ENCODE measurements at regions not wholly inside any gene's neighbourhood (a gene's known extent, or its start where the extent isn't known, plus 50 kb on each side); places are given as distances from the start of the nearest gene placed in this dataset.

DNA sequence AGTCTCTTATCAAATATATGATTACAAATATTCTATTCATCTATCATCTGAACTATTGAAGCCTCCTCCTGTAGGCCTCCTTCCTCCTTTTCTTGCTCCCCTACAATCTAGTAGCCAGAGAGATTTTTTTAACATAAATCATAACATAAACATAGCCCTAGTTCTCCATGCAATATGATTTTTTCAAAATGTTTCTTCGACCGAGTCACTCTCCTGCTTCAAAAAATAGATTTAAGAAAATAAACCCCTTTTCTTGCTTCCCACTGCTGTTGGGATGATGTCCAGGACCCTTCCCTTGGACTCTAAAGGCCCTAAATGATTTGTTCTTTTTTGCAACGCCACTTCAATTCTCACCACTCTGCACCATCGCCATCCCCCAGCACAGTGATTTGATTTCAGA is 319.7 kb upstream of the TSHZ3 start:
- DNase-seq, result no peak

- no peak for DNase-seq
These were observed 321.7 kb upstream of the TSHZ3 start for GRCh38 chr19:31670931-31671330.

GRCh38 chr19:31671411-31672035 is 322.3 kb upstream of the TSHZ3 start:
- no peak for DNase-seq

GRCh38 chr19:31674503-31675192 is 325.4 kb upstream of the TSHZ3 start:
- DNase-seq, result no peak

DNA sequence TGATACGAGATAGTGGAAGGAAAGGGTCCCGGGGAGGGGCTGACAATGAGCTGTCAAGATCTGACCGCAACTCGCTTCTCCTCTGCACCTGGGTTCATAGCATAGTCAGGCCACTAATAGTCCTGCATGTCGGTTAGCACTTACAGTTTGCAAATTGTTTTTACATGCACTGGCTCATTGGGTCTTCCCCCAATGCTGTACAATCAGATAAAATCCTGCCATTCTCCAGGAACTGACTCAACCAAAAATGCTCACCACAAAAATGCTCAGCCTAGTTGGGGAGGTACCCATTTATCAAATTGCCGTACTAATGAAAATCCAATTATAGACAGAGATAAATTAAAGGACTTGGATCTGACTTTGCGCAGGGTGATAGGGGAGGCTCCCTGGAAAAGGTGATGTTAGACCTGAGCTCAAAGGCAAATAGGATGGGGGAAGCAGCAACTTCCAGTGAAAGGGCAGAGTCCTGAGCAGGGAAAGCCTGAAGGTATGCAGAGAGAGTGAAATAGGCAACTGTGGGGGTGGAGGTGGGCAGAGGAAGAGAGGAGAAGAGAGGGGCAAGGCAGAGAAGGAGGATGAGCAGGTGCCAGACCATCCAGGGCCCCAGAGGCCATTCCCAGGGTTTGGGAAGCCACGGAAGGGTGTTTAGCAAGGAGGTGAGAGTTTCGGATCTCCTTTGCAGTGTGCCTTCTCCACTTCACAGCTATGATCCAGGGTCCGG is 326.1 kb upstream of the TSHZ3 start:
- no peak for DNase-seq

- DNase-seq, result peak; percentile 2
These were observed 327.2 kb upstream of the TSHZ3 start for GRCh38 chr19:31676271-31677004.

DNA sequence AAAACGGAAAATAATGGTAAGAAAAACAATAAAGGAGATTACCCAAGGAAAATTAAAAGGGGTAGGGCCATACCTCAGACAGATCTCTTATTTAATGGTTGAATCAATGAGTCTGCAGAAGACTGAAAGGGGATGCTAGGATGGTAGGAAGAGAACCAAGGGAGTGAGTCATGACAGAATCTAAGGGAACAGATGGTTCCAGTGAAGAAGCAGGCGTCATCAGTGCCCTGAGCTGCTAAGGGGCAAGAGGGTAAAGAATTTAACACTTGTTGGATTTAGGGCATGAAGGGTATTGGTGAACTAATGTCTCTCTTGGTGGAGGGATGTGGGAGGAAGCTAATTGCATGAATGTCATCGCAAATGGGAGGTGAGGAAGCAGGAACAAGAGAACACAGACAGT is 329.2 kb upstream of the TSHZ3 start:
- DNase-seq, result no peak

DNA sequence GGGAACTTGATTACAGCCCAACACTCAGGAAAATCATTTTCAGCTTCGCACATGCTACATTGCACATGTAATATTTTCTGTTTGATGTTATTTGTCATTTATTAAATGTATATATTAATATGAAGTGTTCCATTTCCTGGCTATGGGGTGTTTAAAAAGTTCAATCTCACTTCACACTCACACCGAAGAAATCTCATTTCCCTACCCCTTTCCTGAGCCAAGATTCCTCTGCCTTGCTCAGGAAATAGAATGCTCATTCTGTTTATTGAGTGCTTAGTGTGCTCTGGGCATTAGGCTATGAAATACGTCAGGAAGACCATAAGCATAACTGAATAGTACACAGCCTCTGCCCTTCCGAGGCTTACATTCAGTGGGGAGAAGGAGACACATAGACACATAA is 331.9 kb upstream of the TSHZ3 start:
- no peak for DNase-seq

DNA sequence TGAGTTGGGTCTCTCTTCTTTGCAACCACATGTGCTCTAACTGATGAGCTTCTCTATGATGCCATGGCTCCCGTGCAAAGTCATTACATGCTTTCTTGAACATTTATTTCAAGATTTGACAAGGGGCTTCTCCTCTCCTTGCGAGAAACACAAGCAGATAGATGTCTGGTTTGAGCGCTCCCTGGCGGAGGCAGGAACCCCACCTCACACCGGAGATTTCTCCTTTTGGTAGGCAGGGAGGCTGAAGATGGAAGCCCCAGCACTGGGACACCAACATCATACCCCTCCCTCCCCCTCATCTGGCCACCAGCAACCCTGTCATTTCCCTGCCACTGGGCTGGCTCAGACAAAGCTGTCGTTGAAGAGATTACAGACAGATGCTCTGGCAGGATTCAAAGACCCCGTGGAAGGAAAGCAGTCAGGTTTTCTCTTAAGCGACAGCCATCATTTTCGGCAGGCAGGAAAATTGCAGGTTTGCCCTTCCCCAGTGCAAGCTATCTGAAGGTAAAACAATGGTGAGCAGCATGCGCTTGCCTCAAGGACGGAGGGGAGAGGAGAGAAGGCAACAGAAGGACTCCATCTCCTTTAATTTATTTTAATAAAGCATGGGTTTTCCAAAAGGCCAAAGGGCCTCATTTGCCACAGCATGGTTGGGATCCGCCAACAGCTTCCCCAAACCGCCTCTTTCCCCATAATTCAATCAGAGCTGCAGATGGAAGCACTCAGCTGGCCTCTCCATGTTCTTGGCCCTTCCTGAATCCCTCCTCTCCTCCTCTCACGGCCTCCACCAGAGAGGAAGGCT is 344.1 kb upstream of the TSHZ3 start:
- DNase-seq, result no peak

GRCh38 chr19:31693933-31694269 is 344.7 kb upstream of the TSHZ3 start:
- DNase-seq, result no peak

GRCh38 chr19:31694761-31695160 is 345.5 kb upstream of the TSHZ3 start:
- DNase-seq, result no peak

- no peak for DNase-seq
These were observed 350.2 kb upstream of the TSHZ3 start for GRCh38 chr19:31699421-31699820.

- DNase-seq, result no peak
These were observed 351.9 kb upstream of the TSHZ3 start for GRCh38 chr19:31701146-31701545.

DNA sequence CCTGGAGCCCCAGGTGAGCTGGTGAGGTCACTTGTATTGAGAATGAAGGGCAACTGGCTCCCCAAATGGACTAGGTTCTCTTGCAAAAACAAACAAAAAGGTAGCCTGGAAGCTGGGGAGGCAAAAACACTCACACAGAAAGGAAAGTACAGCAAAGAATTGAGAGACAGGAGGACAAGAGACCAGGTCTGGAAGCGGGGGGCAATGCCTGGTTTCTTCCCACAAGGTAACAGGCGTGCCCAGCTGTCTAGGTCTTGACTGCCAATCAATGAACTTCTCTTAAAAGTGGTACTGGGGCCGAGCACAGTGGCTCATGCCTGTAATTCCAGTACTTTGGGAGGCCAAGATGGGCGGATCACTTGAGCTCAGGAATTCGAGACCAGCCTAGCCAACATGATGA is 356.4 kb upstream of the TSHZ3 start:
- DNase-seq, result no peak

GRCh38 chr19:31706131-31706530 is 356.9 kb upstream of the TSHZ3 start:
- DNase-seq, result no peak

DNA sequence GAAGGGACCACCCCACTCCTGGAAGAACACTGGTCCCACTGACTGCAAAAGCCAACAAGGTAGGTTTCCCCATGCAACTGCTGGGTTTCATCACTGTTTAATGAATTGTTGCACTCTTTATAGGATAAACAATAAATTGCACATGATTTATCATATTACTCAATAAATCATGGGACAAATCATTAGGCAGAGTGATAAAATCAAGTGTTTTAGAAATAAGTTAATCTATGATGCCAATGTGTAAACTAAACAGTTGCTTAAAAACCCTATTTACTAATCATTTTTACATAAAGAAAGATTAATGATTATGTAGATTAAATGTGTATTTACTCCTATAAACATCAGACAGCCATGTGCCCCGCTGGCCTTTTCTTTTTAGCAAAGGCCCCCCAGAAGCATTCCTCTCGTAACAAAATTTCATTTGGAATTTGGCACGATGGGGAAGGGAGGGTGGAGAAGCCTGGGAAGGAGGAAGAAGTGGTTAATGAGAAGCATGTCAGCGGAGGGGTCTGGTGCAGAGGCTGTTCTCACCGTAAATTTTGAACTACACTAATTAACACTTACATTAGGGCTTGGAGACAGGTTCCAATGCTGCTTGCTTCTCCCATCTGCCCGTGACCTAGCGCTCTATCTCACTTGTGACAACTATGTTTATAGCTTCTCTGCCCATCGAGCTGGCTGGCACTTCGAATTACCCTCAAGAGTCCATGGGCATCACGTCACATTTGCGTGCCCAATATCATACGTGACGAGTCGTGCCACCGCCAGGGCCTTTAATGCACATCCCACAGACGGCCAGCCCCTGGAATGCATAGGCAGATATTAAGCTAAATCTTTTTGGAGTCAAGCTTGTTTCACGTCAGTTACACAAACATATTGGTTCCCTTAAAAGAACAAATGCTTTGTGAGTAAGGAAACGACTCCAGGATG is 357.7 kb upstream of the TSHZ3 start:
- DNase-seq, result no peak

- no peak for DNase-seq
These were observed 359.3 kb upstream of the TSHZ3 start for GRCh38 chr19:31708520-31708919.

- no peak for DNase-seq
These were observed 360.2 kb upstream of the TSHZ3 start for GRCh38 chr19:31709476-31709875.

- no peak for DNase-seq
These were observed 366.2 kb upstream of the TSHZ3 start for GRCh38 chr19:31715249-31715945.

DNA sequence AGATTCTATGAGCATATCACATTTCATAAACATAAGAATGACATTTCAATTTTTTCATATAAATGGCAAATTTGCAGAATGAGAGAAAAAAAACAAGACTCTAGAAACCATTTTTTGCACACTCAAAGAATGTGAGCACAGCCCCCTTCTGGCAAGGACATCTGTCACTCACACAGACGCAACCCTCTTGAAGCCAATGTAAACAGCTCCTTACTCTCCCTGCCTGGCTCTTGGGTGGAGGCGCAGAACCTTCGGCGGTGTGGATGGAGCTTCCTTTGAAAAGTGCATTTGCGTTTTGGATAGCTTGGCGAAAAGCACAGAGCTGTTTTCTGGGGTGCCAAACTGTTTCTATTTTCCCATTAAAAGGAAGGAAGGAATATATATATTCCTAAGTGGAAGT is 367.6 kb upstream of the TSHZ3 start:
- no peak for DNase-seq
